ACC112 (cell line): ENCODE measurements at regions not wholly inside any gene's neighbourhood (a gene's known extent, or its start where the extent isn't known, plus 50 kb on each side); places are given as distances from the start of the nearest gene placed in this dataset.

ENCODE experiments used
- H2AFZ ChIP-seq: fragments of 200-600 bp; sonication (generic); one replicate; pipeline ENCODE4 v1.6.0; 2017; ENCODE audit warnings: antibody characterized with exemption, low read length; ENCODE audit not compliant: unreplicated experiment
- H3K27ac ChIP-seq: fragments of 200-600 bp; sonication (generic); 2 replicates; pipeline ENCODE4 v1.5.1; 2014; ENCODE audit warnings: low read depth, mild to moderate bottlenecking, antibody characterized with exemption, low read length, moderate library complexity
- H3K27me3 ChIP-seq: fragments of 200-600 bp; sonication (generic); 2 replicates; pipeline ENCODE4 v1.6.1; 2014; ENCODE audit warnings: mild to moderate bottlenecking, antibody characterized with exemption, low read length, moderate library complexity, mixed read lengths; ENCODE audit not compliant: insufficient read depth
- H3K36me3 ChIP-seq: fragments of 200-600 bp; sonication (generic); 2 replicates; pipeline ENCODE4 v1.6.1; 2016; ENCODE audit warnings: mild to moderate bottlenecking, antibody characterized with exemption, low read length, moderate library complexity, mixed read lengths; ENCODE audit not compliant: insufficient read depth
- H3K4me1 ChIP-seq: fragments of 200-600 bp; sonication (generic); one replicate; pipeline ENCODE4 v1.6.1; 2016; ENCODE audit warnings: low read length, mixed read lengths; ENCODE audit not compliant: insufficient read depth, unreplicated experiment, control insufficient read depth
- H3K4me3 ChIP-seq: fragments of 200-600 bp; sonication (generic); 2 replicates; pipeline ENCODE4 v1.5.1; 2014; ENCODE audit warnings: mild to moderate bottlenecking, low read depth, low read length
- H3K79me2 ChIP-seq: fragments of 200-600 bp; sonication (generic); one replicate; pipeline ENCODE4 v1.6.0; 2016; ENCODE audit warnings: low read length; ENCODE audit not compliant: control insufficient read depth, unreplicated experiment, insufficient read depth

GRCh38 chr3:110754212-110754916 is 317.3 kb upstream of the NECTIN3 start:
- H3K4me1 ChIP-seq = no peaks in the 10 kb centered on the region
- H3K36me3 ChIP-seq = no peaks in the 10 kb centered on the region
- no peak overlapping the region for H3K27ac ChIP-seq
- H3K4me3 ChIP-seq = no peak overlapping the region
- no peak overlapping the region for H2AFZ ChIP-seq
- H3K27me3 ChIP-seq = no peaks in the 10 kb centered on the region
- H3K79me2 ChIP-seq = no peaks in the 10 kb centered on the region

GRCh38 chr3:110755345-110755744 is 316.3 kb upstream of the NECTIN3 start:
- no peaks in the 10 kb centered on the region for H3K27me3 ChIP-seq
- H3K4me3 ChIP-seq = no peak overlapping the region
- H3K36me3 ChIP-seq = no peaks in the 10 kb centered on the region
- no peaks in the 10 kb centered on the region for H3K4me1 ChIP-seq
- H2AFZ ChIP-seq = no peak overlapping the region
- no peaks in the 10 kb centered on the region for H3K79me2 ChIP-seq
- H3K27ac ChIP-seq = no peak overlapping the region

- Histone ChIP-seq H2AFZ (no peak overlapping the region), H3K4me1 (no peaks in the 10 kb centered on the region)
Observed at GRCh38 chr3:110756705-110757104, 314.9 kb upstream of the NECTIN3 start.

GRCh38 chr3:110758208-110758607 is 313.4 kb upstream of the NECTIN3 start:
- Histone ChIP-seq H3K4me1 (no peaks in the 10 kb centered on the region), H3K36me3 (no peaks in the 10 kb centered on the region), H3K79me2 (no peaks in the 10 kb centered on the region), H3K27me3 (no peaks in the 10 kb centered on the region), H2AFZ (no peak overlapping the region), H3K27ac (no peak overlapping the region), H3K4me3 (no peak overlapping the region)

More at GRCh38 chr3:110756705-110757104, 314.9 kb upstream of the NECTIN3 start:
- H3K27ac ChIP-seq = no peak overlapping the region
- H3K27me3 ChIP-seq = no peaks in the 10 kb centered on the region
- H3K79me2 ChIP-seq = no peaks in the 10 kb centered on the region
- no peak overlapping the region for H3K4me3 ChIP-seq
- H3K36me3 ChIP-seq = no peaks in the 10 kb centered on the region

- Histone ChIP-seq H3K36me3 (no peaks in the 10 kb centered on the region), H3K4me1 (no peaks in the 10 kb centered on the region), H3K79me2 (no peaks in the 10 kb centered on the region), H3K27me3 (no peaks in the 10 kb centered on the region), H2AFZ (no peak overlapping the region), H3K27ac (no peak overlapping the region), H3K4me3 (no peak overlapping the region)
Observed at GRCh38 chr3:110767156-110767555, 304.5 kb upstream of the NECTIN3 start.

GRCh38 chr3:110767838-110768237 is 303.8 kb upstream of the NECTIN3 start:
- Histone ChIP-seq H3K4me3 (no peak overlapping the region), H3K36me3 (no peaks in the 10 kb centered on the region), H2AFZ (no peak overlapping the region), H3K27me3 (no peaks in the 10 kb centered on the region), H3K27ac (no peak overlapping the region), H3K79me2 (no peaks in the 10 kb centered on the region), H3K4me1 (peaks cover 2% of the 10 kb centered on the region)

GRCh38 chr3:110773413-110773954 is 298.1 kb upstream of the NECTIN3 start:
- no peaks in the 10 kb centered on the region for H3K27me3 ChIP-seq
- no peaks in the 10 kb centered on the region for H3K36me3 ChIP-seq
- no peak overlapping the region for H2AFZ ChIP-seq
- H3K79me2 ChIP-seq = no peaks in the 10 kb centered on the region
- no peak overlapping the region for H3K27ac ChIP-seq
- H3K4me1 ChIP-seq = peaks cover 13% of the 10 kb centered on the region
- H3K4me3 ChIP-seq = no peak overlapping the region

GRCh38 chr3:110774496-110775265 is 296.9 kb upstream of the NECTIN3 start:
- Histone ChIP-seq H3K79me2 (no peaks in the 10 kb centered on the region), H3K27me3 (no peaks in the 10 kb centered on the region), H3K4me1 (peaks cover 13% of the 10 kb centered on the region), H2AFZ (no peak overlapping the region), H3K27ac (no peak overlapping the region), H3K4me3 (no peak overlapping the region), H3K36me3 (no peaks in the 10 kb centered on the region)

- Histone ChIP-seq H3K4me1 (no peaks in the 10 kb centered on the region), H3K27me3 (no peaks in the 10 kb centered on the region), H3K36me3 (no peaks in the 10 kb centered on the region), H2AFZ (no peak overlapping the region), H3K79me2 (no peaks in the 10 kb centered on the region), H3K4me3 (no peak overlapping the region), H3K27ac (no peak overlapping the region)
Observed at GRCh38 chr3:110779581-110779980, 292.0 kb upstream of the NECTIN3 start.

GRCh38 chr3:110783541-110783940 is 288.1 kb upstream of the NECTIN3 start:
- Histone ChIP-seq H3K79me2 (no peaks in the 10 kb centered on the region), H3K27me3 (no peaks in the 10 kb centered on the region), H3K4me1 (no peaks in the 10 kb centered on the region), H3K27ac (no peak overlapping the region), H2AFZ (no peak overlapping the region), H3K4me3 (no peak overlapping the region), H3K36me3 (no peaks in the 10 kb centered on the region)

- H3K27me3 ChIP-seq = no peaks in the 10 kb centered on the region
- no peak overlapping the region; the same call in 1 of the 2 replicates for H3K27ac ChIP-seq
- H2AFZ ChIP-seq = no peak overlapping the region
- H3K4me1 ChIP-seq = peaks cover 19% of the 10 kb centered on the region
- H3K36me3 ChIP-seq = no peaks in the 10 kb centered on the region; the same call in 1 of the 2 replicates
- H3K79me2 ChIP-seq = no peaks in the 10 kb centered on the region
- H3K4me3 ChIP-seq = no peak overlapping the region
Observed at GRCh38 chr3:110788794-110789193, 282.8 kb upstream of the NECTIN3 start.
